HG02870 (cell line): ENCODE measurements at regions not wholly inside any gene's neighbourhood (a gene's known extent, or its start where the extent isn't known, plus 50 kb on each side); places are given as distances from the start of the nearest gene placed in this dataset.

Experiments used
- ATAC-seq: cut with Tn5 transposase; IDR thresholded peaks from one replicate; pipeline ENCODE4 v1.9.1; 2021; ENCODE audit warnings: mild to moderate bottlenecking, moderate library complexity; ENCODE audit not compliant: unreplicated experiment

- no peak for ATAC-seq
Measured at GRCh38 chr18:30376515-30376914, 666.0 kb downstream of the DSC3 start.

GRCh38 chr18:30361864-30362540 lies 680.5 kb downstream of the DSC3 start:
- ATAC-seq: no peak

- ATAC-seq: no peak
Measured at GRCh38 chr18:30359521-30359920, 683.0 kb downstream of the DSC3 start.

- ATAC-seq: no peak
Measured at GRCh38 chr18:30358555-30358954, 684.0 kb downstream of the DSC3 start.

- no peak for ATAC-seq
Measured at GRCh38 chr18:30352551-30353168, 689.9 kb downstream of the DSC3 start.

- ATAC-seq: no peak
Measured at GRCh38 chr18:30350263-30350662, 692.3 kb downstream of the DSC3 start.

GRCh38 chr18:30343090-30343489 lies 699.5 kb downstream of the DSC3 start:
- ATAC-seq: no peak

GRCh38 chr18:30342675-30343074 lies 699.9 kb downstream of the DSC3 start:
- ATAC-seq: no peak

GRCh38 chr18:30334781-30335180 lies 707.8 kb downstream of the DSC3 start:
- ATAC-seq: no peak

- ATAC-seq: no peak
Measured at GRCh38 chr18:30333310-30333709, 709.2 kb downstream of the DSC3 start.

GRCh38 chr18:30328839-30329238 lies 713.7 kb downstream of the DSC3 start:
- no peak for ATAC-seq

- ATAC-seq: no peak
Measured at GRCh38 chr18:30302181-30302580, 740.4 kb downstream of the DSC3 start.

GRCh38 chr18:30298769-30299168 lies 743.8 kb downstream of the DSC3 start:
- no peak for ATAC-seq

- ATAC-seq: no peak
Measured at GRCh38 chr18:30288662-30289414, 753.7 kb downstream of the DSC3 start.

- ATAC-seq: no peak
Measured at GRCh38 chr18:30280861-30281470, 761.6 kb downstream of the DSC3 start.

- no peak for ATAC-seq
Measured at GRCh38 chr18:30280186-30280585, 762.4 kb downstream of the DSC3 start.

- ATAC-seq: no peak
Measured at GRCh38 chr18:30277676-30278075, 764.9 kb downstream of the DSC3 start.

GRCh38 chr18:30271716-30272115 lies 770.8 kb downstream of the DSC3 start:
- ATAC-seq: no peak

GRCh38 chr18:30265190-30265589 lies 777.4 kb downstream of the DSC3 start:
- no peak for ATAC-seq

- ATAC-seq: no peak
Measured at GRCh38 chr18:30254331-30254730, 788.2 kb downstream of the DSC3 start.

- no peak for ATAC-seq
Measured at GRCh38 chr18:30248056-30248455, 794.5 kb downstream of the DSC3 start.
